Hypothalamus (tissue), 51 donors: ENCODE measurements at regions not wholly inside any gene's neighbourhood (a gene's known extent, or its start where the extent isn't known, plus 50 kb on each side); places are given as distances from the start of the nearest gene placed in this dataset.

Experiments
- DNase-seq, 51 donors: peaks; one replicate each; lab custom pipeline; 2025; lab: John Stamatoyannopoulos, UW

- DNase-seq = no peak
Measured at GRCh38 chr7:10910447-10910846, 63.2 kb upstream of the PHF14 start.

DNA sequence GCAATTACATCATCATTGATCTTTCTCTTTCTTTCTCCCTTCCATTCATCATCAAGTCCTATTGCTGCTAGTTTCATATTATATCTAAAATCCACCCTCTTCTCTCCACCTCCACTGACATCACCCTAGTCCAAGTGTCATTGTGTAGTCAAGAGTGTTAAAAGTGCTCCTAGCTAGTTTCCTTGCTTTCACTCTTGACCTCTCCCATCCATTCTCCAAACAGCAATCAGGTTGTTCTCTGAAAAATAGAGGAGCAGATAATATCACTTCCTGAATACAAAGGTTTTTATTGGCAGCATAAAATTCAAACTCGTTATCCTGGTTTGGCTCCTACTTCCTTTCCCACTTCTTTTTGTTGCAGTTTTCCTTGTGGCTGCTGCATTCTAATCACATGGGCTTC lies 61.6 kb upstream of the PHF14 start:
- no peak for DNase-seq

DNA sequence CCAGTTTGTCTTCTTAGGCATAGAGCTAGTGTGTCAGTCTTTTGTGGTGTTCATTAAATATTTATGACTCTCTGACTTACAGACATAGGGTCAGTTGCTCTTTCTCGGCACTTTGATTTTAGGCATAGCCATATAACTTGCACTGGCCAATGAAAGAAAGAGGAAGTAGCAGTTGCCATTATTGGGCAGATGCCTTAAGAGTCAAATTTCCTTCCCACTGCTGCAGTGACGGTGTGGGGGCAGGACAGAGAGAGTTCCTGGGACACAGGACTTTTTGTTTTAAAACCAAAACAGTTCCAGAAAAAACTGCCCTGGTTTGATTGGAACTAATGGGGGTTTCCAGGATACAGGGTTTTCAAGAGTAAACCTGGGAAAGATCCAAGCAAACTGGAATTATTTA lies 60.2 kb upstream of the PHF14 start:
- peak in 1 of 51 donors; percentile 1 for DNase-seq

GRCh38 chr7:10918093-10918590 lies 55.5 kb upstream of the PHF14 start:
- DNase-seq = no peak

- no peak for DNase-seq
Measured at GRCh38 chr7:10919923-10920322, 53.7 kb upstream of the PHF14 start.
